ENCODE measurements at regions not wholly inside any gene's neighbourhood (a gene's known extent, or its start where the extent isn't known, plus 50 kb on each side); places are given as distances from the start of the nearest gene placed in this dataset.
"Not testable (repeated sequence)": the region's sequence is repeated elsewhere in the genome, so short reads cannot be mapped to it uniquely, and the experiment has no call there.

DNA sequence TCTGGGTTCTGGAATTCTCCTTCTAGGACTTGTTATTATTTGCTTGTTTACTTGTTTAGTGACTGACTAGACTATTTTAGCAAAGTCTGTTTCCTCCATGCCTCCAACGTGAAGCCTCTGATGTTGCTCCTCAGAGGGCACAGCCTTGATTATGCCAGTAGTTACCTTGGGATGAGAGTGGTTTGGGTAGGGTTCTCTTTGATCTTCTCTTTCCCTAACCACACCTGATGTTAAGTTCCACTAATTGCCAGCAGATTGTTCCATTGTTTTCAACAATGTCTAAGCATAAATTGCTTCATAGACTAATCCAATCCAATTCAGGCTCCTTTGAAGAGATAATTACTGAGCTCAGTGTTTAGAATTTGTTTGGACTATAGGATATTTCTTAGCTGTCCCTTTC, 352.7 kb upstream of the DIPK2B start (continued):
- TF ChIP-seq, protein P1, sequence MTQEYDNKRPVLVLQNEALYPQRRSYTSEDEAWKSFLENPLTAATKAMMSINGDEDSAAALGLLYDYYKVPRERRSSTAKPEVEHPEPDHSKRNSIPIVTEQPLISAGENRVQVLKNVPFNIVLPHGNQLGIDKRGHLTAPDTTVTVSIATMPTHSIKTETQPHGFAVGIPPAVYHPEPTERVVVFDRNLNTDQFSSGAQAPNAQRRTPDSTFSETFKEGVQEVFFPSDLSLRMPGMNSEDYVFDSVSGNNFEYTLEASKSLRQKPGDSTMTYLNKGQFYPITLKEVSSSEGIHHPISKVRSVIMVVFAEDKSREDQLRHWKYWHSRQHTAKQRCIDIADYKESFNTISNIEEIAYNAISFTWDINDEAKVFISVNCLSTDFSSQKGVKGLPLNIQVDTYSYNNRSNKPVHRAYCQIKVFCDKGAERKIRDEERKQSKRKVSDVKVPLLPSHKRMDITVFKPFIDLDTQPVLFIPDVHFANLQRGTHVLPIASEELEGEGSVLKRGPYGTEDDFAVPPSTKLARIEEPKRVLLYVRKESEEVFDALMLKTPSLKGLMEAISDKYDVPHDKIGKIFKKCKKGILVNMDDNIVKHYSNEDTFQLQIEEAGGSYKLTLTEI (CRISPR knock-in tag; conservative IDR thresholded peaks at IDR 0.05) = no peak
- TF ChIP-seq XRCC5 (optimal IDR thresholded peaks at IDR 0.05; ENCODE audit: low read length) = no peak
- no peak for TF ChIP-seq SP1 (IDR thresholded peaks at IDR 0.05)
- no peak for TF ChIP-seq SP1 (CRISPR knock-in tag; IDR thresholded peaks at IDR 0.05)
- no peak for TF ChIP-seq U2AF2 (IDR thresholded peaks at IDR 0.05; ENCODE audit: low read depth, low read length)
- TF ChIP-seq ZBTB1 (CRISPR knock-in tag; IDR thresholded peaks at IDR 0.05; ENCODE audit: borderline replicate concordance) = no peak
- TF ChIP-seq CBFB (CRISPR knock-in tag; IDR thresholded peaks at IDR 0.05) = no peak
- TF ChIP-seq SUZ12 (IDR thresholded peaks at IDR 0.05; ENCODE audit: low read depth, low read length) = no peak
- no peak for TF ChIP-seq CHD4 (IDR thresholded peaks at IDR 0.05; ENCODE audit: borderline replicate concordance, low read length)
- TF ChIP-seq, protein P2, sequence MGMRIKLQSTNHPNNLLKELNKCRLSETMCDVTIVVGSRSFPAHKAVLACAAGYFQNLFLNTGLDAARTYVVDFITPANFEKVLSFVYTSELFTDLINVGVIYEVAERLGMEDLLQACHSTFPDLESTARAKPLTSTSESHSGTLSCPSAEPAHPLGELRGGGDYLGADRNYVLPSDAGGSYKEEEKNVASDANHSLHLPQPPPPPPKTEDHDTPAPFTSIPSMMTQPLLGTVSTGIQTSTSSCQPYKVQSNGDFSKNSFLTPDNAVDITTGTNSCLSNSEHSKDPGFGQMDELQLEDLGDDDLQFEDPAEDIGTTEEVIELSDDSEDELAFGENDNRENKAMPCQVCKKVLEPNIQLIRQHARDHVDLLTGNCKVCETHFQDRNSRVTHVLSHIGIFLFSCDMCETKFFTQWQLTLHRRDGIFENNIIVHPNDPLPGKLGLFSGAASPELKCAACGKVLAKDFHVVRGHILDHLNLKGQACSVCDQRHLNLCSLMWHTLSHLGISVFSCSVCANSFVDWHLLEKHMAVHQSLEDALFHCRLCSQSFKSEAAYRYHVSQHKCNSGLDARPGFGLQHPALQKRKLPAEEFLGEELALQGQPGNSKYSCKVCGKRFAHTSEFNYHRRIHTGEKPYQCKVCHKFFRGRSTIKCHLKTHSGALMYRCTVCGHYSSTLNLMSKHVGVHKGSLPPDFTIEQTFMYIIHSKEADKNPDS (CRISPR knock-in tag; IDR thresholded peaks at IDR 0.05) = no peak
- TF ChIP-seq ZEB1 (IDR thresholded peaks at IDR 0.05; ENCODE audit: insufficient replicate concordance, low read depth) = no peak
- TF ChIP-seq ZNF737 (CRISPR knock-in tag; IDR thresholded peaks at IDR 0.05; ENCODE audit: borderline replicate concordance) = no peak

DNA sequence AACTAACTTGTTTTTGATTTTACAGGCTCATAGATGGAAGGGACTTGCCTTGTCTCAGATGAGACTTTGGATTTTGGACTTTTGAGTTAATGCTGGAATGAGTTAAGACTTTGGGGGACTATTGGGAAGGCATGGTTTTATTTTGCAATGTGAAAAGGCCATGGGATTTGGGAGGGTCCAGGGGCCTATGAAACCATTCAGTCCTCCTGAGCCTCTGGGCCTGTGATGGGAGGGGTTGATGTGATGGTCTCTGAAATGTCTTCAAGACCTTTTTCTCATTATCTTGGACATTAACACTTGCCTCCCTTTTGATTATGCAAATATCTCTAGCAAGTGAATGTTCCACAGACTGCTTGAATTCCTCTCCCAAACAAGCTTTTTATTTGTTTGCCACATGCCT, 346.0 kb upstream of the DIPK2B start:
- H3K4me1 ChIP-seq (ENCODE audit: insufficient read depth, low read length); H3K4me2 ChIP-seq (ENCODE audit: low read depth, low read length); intact Hi-C loops (cut with micrococcal nuclease; ENCODE audit: unreplicated experiment); CTCF ChIA-PET (ENCODE audit: low intra/inter-chr PET ratio, low total read pairs); H4K20me1 ChIP-seq (ENCODE audit: insufficient read depth, low read length); H2AFZ ChIP-seq (ENCODE audit: low read length); H3K27me3 ChIP-seq (ENCODE audit: control insufficient read depth in 1 of 2, insufficient read depth in 2 of 2, low read length in 2 of 2); BruUV-seq (replicated peaks); H3K36me3 ChIP-seq (replicated peaks in 1 of 2; ENCODE audit: control insufficient read depth in 1 of 2, insufficient read depth in 2 of 2, low read length in 2 of 2); POLR2A ChIA-PET; FAIRE-seq; H3K4me3 ChIP-seq (replicated peaks in 1 of 3; ENCODE audit: insufficient read depth in 1 of 3, low read depth in 2 of 3, low read length in 3 of 3); H3K27ac ChIP-seq (ENCODE audit: extremely low read length, insufficient read depth, low read length); in situ Hi-C loops (cut with HindIII; ENCODE audit: extremely low pct_ligation_motif_present, low pct_unique_long_range_greater_than_20kb); DNase-seq (ENCODE audit: low spot score); H3K9me3 ChIP-seq (ENCODE audit: low read length); ATAC-seq; H3K79me2 ChIP-seq (ENCODE audit: insufficient read depth, low read length); H3K9ac ChIP-seq (ENCODE audit: insufficient read depth, low read depth, low read length): not testable (repeated sequence)
